DND-41 (cell line): ENCODE measurements at regions not wholly inside any gene's neighbourhood (a gene's known extent, or its start where the extent isn't known, plus 50 kb on each side); places are given as distances from the start of the nearest gene placed in this dataset.

Source experiments
- EZH2 ChIP-seq: IDR thresholded peaks from 3 replicates; pipeline ENCODE4 v1.6.1; 2012; ENCODE audit warnings: borderline replicate concordance, low read depth, mild to moderate bottlenecking, moderate library complexity, low read length, inconsistent platforms; ENCODE audit not compliant: severe bottlenecking
- TF ChIP-seq, protein P1 (sequence below): IDR thresholded peaks from 2 replicates; pipeline ENCODE4 v1.5.1; 2012; ENCODE audit warnings: borderline replicate concordance, low read length, moderate library complexity, mild to moderate bottlenecking; ENCODE audit not compliant: poor library complexity, severe bottlenecking; ENCODE audit errors: extremely low read depth

DNA sequence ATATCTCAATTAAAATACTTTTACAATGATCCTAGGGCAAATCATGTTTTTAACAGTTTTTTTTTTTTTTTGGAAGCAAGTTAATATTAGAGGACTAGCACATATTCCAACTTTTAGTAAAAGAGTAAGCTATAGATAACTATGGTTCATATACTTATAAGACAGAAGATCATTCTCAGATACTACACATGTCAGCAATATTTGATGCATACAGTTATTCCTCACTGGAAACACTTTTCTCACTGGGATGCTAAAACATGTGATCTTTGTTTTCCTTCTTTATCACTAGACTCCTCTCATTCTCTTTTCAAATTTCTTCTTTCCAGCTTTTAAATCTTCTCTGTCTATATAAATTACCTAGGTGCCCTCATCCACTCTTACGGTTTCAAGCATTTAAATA is 1020.4 kb upstream of the FBXO33 start:
- TF ChIP-seq, protein P1, sequence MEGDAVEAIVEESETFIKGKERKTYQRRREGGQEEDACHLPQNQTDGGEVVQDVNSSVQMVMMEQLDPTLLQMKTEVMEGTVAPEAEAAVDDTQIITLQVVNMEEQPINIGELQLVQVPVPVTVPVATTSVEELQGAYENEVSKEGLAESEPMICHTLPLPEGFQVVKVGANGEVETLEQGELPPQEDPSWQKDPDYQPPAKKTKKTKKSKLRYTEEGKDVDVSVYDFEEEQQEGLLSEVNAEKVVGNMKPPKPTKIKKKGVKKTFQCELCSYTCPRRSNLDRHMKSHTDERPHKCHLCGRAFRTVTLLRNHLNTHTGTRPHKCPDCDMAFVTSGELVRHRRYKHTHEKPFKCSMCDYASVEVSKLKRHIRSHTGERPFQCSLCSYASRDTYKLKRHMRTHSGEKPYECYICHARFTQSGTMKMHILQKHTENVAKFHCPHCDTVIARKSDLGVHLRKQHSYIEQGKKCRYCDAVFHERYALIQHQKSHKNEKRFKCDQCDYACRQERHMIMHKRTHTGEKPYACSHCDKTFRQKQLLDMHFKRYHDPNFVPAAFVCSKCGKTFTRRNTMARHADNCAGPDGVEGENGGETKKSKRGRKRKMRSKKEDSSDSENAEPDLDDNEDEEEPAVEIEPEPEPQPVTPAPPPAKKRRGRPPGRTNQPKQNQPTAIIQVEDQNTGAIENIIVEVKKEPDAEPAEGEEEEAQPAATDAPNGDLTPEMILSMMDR = no peak
- no peak for TF ChIP-seq EZH2
